SK-N-SH (cell line): ENCODE measurements at regions not wholly inside any gene's neighbourhood (a gene's known extent, or its start where the extent isn't known, plus 50 kb on each side); places are given as distances from the start of the nearest gene placed in this dataset.

Experiments
- CTCF ChIA-PET: fragments of 300-600, 350-600 bp; formaldehyde crosslinking; extraction: SDS; loops from one replicate; lab custom pipeline; 2021; lab: Yijun Ruan, JAX
- POLR2A ChIA-PET: fragments of 350-600 bp; sonication (Branson Sonifier 250); formaldehyde crosslinking; extraction: SDS; loops from one replicate; lab custom pipeline; 2020; ENCODE audit warnings: antibody characterized with exemption, inconsistent platforms; lab: Yijun Ruan, JAX
- DNase-seq: peaks from one replicate; pipeline ENCODE4 v3.0.0; 2012
- H2AFZ ChIP-seq: fragments of 200-600 bp; sonication (generic); 2 replicates; pipeline ENCODE4 v1.8.1; 2016; ENCODE audit warnings: antibody characterized with exemption, mild to moderate bottlenecking, low read depth
- H3F3A ChIP-seq: fragments of 200-600 bp; sonication (generic); replicated peaks from 2 replicates; pipeline ENCODE3; 2016; ENCODE audit warnings: antibody characterized with exemption, mild to moderate bottlenecking; ENCODE audit not compliant: insufficient read depth
- H3K27ac ChIP-seq, 2 experiments: fragments of 200-500 bp in 1 of 2; fragments of 200-600 bp in 1 of 2; sonication (Bioruptor generic) in 1 of 2; sonication (generic), shearing (Covaris generic) in 1 of 2; 2 replicates each; pipeline versions ENCODE4 v1.5.1 to v1.6.1; 2014 to 2016; ENCODE audit warnings: low read depth in 2 of 2, inconsistent platforms in 1 of 2, low read length in 1 of 2, mild to moderate bottlenecking in 1 of 2, mixed read lengths in 1 of 2
- H3K27me3 ChIP-seq: fragments of 200-600 bp; sonication (generic), shearing (Covaris generic); 2 replicates; pipeline ENCODE4 v1.6.1; 2016; ENCODE audit warnings: mixed run types; ENCODE audit not compliant: insufficient read depth
- H3K36me3 ChIP-seq, 2 experiments: fragments of 200-500 bp in 1 of 2; fragments of 200-600 bp in 1 of 2; sonication (Bioruptor generic) in 1 of 2; sonication (generic) in 1 of 2; replicated peaks in 1 of 2; 2 replicates each; pipeline versions ENCODE3 to v1.5.1; 2014 to 2016; ENCODE audit warnings: low read length in 1 of 2, mild to moderate bottlenecking in 1 of 2; ENCODE audit not compliant: insufficient read depth in 2 of 2, control insufficient read depth in 1 of 2
- H3K4me1 ChIP-seq, 2 experiments: fragments of 200-500 bp in 1 of 2; fragments of 200-600 bp in 1 of 2; sonication (Bioruptor generic) in 1 of 2; sonication (generic), shearing (Covaris generic) in 1 of 2; 2 replicates each; pipeline versions ENCODE4 v1.5.1 to v1.6.1; 2014 to 2016; ENCODE audit warnings: low read depth in 1 of 2, low read length in 1 of 2, mixed run types in 1 of 2; ENCODE audit not compliant: insufficient read depth in 2 of 2, control insufficient read depth in 1 of 2
- H3K4me2 ChIP-seq: fragments of 200-600 bp; sonication (generic), shearing (Covaris generic); 2 replicates; pipeline ENCODE4 v1.6.1; 2017; ENCODE audit warnings: mixed run types
- H3K4me3 ChIP-seq, 2 experiments: fragments of 200-500 bp in 1 of 2; fragments of 200-600 bp in 1 of 2; sonication (Bioruptor generic) in 1 of 2; sonication (generic), shearing (Covaris generic) in 1 of 2; 2 replicates each; pipeline versions ENCODE4 v1.5.1 to v1.8.1; 2014 to 2016; ENCODE audit warnings: low read depth in 2 of 2, inconsistent platforms in 1 of 2, low read length in 1 of 2, mild to moderate bottlenecking in 1 of 2, mixed read lengths in 1 of 2, moderate library complexity in 1 of 2
- H3K79me2 ChIP-seq: fragments of 200-600 bp; sonication (generic); 2 replicates; pipeline ENCODE4 v1.8.1; 2017; ENCODE audit warnings: mild to moderate bottlenecking; ENCODE audit not compliant: insufficient read depth
- H3K9ac ChIP-seq: fragments of 200-600 bp; sonication (generic); 2 replicates; pipeline ENCODE4 v1.6.1; 2017; ENCODE audit warnings: mixed run types
- H3K9me2 ChIP-seq: fragments of 200-600 bp; sonication (generic); 2 replicates; pipeline ENCODE4 v1.6.1; 2017; ENCODE audit warnings: mixed run types
- H3K9me3 ChIP-seq: fragments of 200-600 bp; sonication (generic); 2 replicates; pipeline ENCODE4 v1.6.1; 2017; ENCODE audit warnings: mixed run types, mild to moderate bottlenecking, moderate library complexity
- H4K20me1 ChIP-seq: fragments of 200-600 bp; sonication (generic); 2 replicates; pipeline ENCODE4 v1.6.1; 2017; ENCODE audit warnings: mild to moderate bottlenecking, mixed run types; ENCODE audit not compliant: insufficient read depth
- EP300 ChIP-seq, 2 experiments: IDR thresholded peaks; 2 replicates each; pipeline versions ENCODE4 v1.4.0 to v1.6.1; 2012; ENCODE audit warnings: borderline replicate concordance in 1 of 2, low read depth in 1 of 2, low read length in 1 of 2
- EZH2phosphoT487 ChIP-seq: fragments of 200-600 bp; sonication (generic); IDR thresholded peaks from 2 replicates; pipeline ENCODE4 v1.6.1; 2017; ENCODE audit warnings: low read depth, mixed run types, mild to moderate bottlenecking, antibody characterized with exemption, moderate library complexity, borderline replicate concordance
- FOXJ3 ChIP-seq: sonication (generic); formaldehyde crosslinking; IDR thresholded peaks from 2 replicates; pipeline ENCODE4 v1.5.1; 2020; ENCODE audit warnings: mild to moderate bottlenecking, missing genetic modification reagents
- GABPA ChIP-seq: IDR thresholded peaks from 2 replicates; pipeline ENCODE4 v1.4.0; 2012; ENCODE audit warnings: low read depth, mild to moderate bottlenecking
- IRF3 ChIP-seq: fragments of 150-350 bp; IDR thresholded peaks from 2 replicates; pipeline ENCODE4 v1.6.1; 2016; ENCODE audit warnings: mild to moderate bottlenecking, low read depth, low read length
- JUND ChIP-seq: IDR thresholded peaks from 2 replicates; pipeline ENCODE4 v1.4.0; 2012
- RAD21 ChIP-seq: IDR thresholded peaks from 2 replicates; pipeline ENCODE4 v1.6.1; 2012; ENCODE audit warnings: mild to moderate bottlenecking, low read length
- RCOR1 ChIP-seq: fragments of 150-350 bp; IDR thresholded peaks from 2 replicates; pipeline ENCODE4 v1.6.1; 2017; ENCODE audit warnings: antibody characterized with exemption, low read length
- TEAD4 ChIP-seq: IDR thresholded peaks from 2 replicates; pipeline ENCODE4 v1.4.0; 2012; ENCODE audit warnings: mild to moderate bottlenecking, borderline replicate concordance; ENCODE audit not compliant: insufficient read depth
- USF2 ChIP-seq: fragments of 150-350 bp; IDR thresholded peaks from 2 replicates; pipeline ENCODE4 v1.6.1; 2017; ENCODE audit warnings: antibody characterized with exemption, low read length, low read depth, borderline replicate concordance
- WGBS: methylation state at CpG from one replicate; pipeline ENCODE4 v1.1.6; 2017; ENCODE audit warnings: low lambda C conversion rate; 5-methylcytosine and 5-hydroxymethylcytosine counted together
- TF ChIP-seq, protein P1 (sequence below): IDR thresholded peaks from 2 replicates; pipeline ENCODE4 v1.6.1; 2012; ENCODE audit warnings: mild to moderate bottlenecking, low read depth, low read length, moderate library complexity

DNA sequence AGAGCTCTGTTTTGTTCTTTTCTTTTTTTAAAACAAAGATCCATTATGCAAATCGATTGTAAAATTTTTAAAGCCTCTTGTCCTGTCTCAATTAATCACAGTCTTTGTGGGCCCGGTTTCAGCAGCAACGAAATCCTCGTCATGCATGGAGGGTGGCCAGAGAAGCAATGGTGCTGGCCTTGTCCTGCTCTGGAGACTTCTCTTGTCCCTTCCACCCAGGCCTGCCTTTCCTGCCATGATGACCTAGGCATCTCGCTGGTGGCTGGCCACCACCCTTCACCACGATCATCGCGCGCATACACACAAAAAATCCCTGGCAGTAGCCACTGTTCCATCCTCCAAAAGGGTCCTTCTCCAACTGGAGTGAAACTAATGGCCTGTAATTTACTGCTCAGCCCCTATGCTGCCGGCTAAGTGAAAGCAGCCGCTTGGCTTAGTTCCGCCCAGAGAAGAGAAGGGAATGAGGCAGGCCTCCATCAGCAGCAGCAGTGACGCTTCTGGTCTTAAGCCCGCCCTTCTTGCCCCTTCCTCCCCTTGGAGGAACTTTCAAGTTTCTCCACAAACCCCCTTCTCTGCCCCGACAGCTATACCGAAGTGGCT, 309.5 kb downstream of the NPHP4 start:
- Histone ChIP-seq H3K9me3 (no peaks in the 10 kb centered on the region), H3K4me1 (no peaks in the 10 kb centered on the region; a peak in 1 of 4 replicates), H3K36me3 (no peaks in the 10 kb centered on the region), H3K27me3 (no peaks in the 10 kb centered on the region), H4K20me1 (no peaks in the 10 kb centered on the region), H2AFZ (no peak overlapping the region), H3K27ac (no peak overlapping the region), H3K79me2 (no peaks in the 10 kb centered on the region), H3K4me3 (no peak overlapping the region), H3F3A (no peaks in the 10 kb centered on the region), H3K9ac (no peak overlapping the region), H3K9me2 (no peaks in the 10 kb centered on the region), H3K4me2 (no peak overlapping the region)
- DNase-seq: no peak
- TF ChIP-seq RAD21 (no peak), TEAD4 (no peak), EZH2phosphoT487 (no peak), EP300 (IDR thresholded peaks at IDR 0.05; ENCODE audit: borderline replicate concordance in 1 of 2, low read depth in 1 of 2, low read length in 1 of 2) (no peak), FOXJ3 (CRISPR knock-in tag) (no peak), RCOR1 (no peak)
- TF ChIP-seq, protein P1, sequence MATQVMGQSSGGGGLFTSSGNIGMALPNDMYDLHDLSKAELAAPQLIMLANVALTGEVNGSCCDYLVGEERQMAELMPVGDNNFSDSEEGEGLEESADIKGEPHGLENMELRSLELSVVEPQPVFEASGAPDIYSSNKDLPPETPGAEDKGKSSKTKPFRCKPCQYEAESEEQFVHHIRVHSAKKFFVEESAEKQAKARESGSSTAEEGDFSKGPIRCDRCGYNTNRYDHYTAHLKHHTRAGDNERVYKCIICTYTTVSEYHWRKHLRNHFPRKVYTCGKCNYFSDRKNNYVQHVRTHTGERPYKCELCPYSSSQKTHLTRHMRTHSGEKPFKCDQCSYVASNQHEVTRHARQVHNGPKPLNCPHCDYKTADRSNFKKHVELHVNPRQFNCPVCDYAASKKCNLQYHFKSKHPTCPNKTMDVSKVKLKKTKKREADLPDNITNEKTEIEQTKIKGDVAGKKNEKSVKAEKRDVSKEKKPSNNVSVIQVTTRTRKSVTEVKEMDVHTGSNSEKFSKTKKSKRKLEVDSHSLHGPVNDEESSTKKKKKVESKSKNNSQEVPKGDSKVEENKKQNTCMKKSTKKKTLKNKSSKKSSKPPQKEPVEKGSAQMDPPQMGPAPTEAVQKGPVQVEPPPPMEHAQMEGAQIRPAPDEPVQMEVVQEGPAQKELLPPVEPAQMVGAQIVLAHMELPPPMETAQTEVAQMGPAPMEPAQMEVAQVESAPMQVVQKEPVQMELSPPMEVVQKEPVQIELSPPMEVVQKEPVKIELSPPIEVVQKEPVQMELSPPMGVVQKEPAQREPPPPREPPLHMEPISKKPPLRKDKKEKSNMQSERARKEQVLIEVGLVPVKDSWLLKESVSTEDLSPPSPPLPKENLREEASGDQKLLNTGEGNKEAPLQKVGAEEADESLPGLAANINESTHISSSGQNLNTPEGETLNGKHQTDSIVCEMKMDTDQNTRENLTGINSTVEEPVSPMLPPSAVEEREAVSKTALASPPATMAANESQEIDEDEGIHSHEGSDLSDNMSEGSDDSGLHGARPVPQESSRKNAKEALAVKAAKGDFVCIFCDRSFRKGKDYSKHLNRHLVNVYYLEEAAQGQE: no peak
- WGBS: 44% methylated on average over 13 of the region's 16 CpGs
- ChIA-PET CTCF (no interaction called here), POLR2A (no interaction called here)

DNA sequence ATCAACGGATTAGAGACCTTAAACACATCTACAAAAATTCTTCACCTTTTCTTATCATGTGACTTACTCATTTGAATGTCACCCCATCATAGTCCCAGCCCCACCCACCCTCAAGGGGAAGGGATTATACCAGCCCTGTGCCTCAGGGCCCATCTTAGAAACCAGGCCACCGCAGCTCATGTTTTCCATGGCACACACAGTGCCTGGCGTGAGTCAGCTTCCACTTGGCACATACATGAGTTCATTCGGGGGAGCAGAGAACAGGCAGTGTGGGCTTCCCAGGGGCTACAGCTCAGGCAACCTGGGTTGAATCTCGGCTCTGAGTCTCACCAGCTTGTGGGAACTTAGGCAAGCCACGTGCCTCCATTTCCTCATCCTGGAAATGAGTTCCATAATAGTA, 310.6 kb downstream of the NPHP4 start:
- H3F3A ChIP-seq: no peaks in the 10 kb centered on the region
- no peak overlapping the region for H3K4me2 ChIP-seq
- no peaks in the 10 kb centered on the region for H4K20me1 ChIP-seq
- no peaks in the 10 kb centered on the region for H3K27me3 ChIP-seq
- H3K9me3 ChIP-seq: no peaks in the 10 kb centered on the region
- no peaks in the 10 kb centered on the region for H3K36me3 ChIP-seq
- ChIA-PET CTCF (interaction anchor here (1.3 to 1.6 kb wide), 2 partner anchors 40 to 64 kb away, joined by 3 to 7 read pairs; no protein-coding TSS in a partner anchor), POLR2A (no interaction called here)
- no peaks in the 10 kb centered on the region for H3K9me2 ChIP-seq
- H3K4me1 ChIP-seq: no peaks in the 10 kb centered on the region; a peak in 1 of 4 replicates
- no peak overlapping the region for H2AFZ ChIP-seq
- no peaks in the 10 kb centered on the region for H3K79me2 ChIP-seq
- no peak overlapping the region for H3K27ac ChIP-seq
- no peak overlapping the region for H3K9ac ChIP-seq
- H3K4me3 ChIP-seq: no peak overlapping the region
- 36% methylated on average over 5 of the region's 6 CpGs for WGBS
- TF ChIP-seq GABPA: no peak
- TF ChIP-seq JUND: no peak
- no peak for TF ChIP-seq TEAD4
- TF ChIP-seq USF2: no peak
- TF ChIP-seq IRF3: no peak
- DNase-seq: no peak
